GM19240 (cell line): ENCODE measurements at regions not wholly inside any gene's neighbourhood (a gene's known extent, or its start where the extent isn't known, plus 50 kb on each side); places are given as distances from the start of the nearest gene placed in this dataset.

Experiments
- DNase-seq: peaks from one replicate; pipeline ENCODE4 v3.0.0; 2011; ENCODE audit warnings: low spot score; ENCODE audit not compliant: insufficient read length

DNA sequence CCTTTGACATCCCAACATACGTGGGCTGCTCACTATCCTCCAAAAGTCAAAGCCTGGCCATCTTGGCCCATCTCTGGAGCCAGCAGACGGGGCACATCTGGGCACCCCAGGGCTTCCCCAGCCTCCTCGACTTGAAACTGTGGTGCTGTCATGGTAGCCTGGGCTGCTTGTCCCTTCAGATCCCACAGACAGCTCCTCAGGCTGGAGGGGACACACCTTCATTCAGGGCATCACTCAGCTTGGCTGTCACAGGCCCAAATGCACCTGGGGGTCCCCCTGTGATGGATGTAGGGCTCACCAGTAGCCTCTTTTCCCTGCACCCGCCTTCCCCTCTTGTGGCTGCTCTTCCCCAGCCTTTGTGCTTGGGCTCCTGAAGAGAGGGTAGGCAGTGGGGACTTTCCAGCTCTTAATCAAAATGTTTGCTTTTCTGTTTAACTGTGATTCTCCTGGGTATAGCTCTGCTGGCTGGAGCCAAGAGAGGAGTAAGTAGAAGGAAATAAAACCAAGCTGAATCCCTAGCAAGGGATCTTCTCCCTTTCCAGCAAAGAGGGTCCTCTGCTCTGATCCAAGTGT lies 92.3 kb downstream of the GYPC start:
- DNase-seq, result no peak

DNA sequence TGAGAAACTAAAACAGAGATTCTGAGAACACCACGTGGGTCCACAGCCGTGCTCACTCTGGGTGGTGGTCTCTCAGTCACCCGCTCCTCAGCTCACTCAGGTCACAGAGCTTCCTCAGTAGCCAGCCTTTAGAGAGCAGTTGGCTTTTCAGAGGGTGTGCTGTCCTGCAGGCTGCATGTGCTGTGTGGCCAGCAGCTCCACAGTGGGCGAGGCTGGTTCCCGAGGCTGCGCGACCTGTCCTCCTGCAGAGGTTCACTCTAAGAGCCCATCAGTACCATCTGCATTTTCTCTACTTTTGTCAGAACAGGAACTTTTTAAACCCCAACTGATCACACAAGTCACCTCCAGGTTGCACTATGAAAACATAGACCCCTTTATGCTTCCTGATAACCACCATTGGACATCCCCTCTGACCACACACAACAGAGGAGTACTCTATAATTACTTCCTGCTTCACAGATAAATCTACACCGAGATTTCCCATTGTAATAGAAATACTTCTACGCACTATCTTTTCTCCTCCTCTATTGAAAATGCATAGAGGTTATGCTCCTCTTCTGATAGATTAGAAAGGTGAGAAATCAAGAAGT lies 93.1 kb downstream of the GYPC start:
- DNase-seq, result no peak

DNA sequence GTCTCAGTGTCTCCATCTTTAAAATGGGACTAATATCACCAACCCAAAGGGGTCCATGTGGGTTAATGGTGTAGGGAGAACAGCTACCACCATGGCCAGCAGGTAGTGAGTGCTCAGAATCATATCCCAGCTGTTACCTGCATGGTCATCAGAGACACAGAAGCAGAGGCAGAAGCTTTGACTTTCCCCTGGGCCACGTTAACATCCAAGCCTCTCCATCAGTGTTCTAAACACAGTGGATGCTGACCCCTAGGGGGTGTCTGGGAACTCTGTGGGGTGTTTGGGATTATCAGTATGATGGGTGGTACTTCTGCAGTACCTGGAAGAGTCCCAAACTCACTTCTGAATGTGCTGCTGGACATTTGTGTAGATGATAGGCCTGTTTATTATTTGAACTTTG lies 93.6 kb downstream of the GYPC start:
- no peak for DNase-seq

DNA sequence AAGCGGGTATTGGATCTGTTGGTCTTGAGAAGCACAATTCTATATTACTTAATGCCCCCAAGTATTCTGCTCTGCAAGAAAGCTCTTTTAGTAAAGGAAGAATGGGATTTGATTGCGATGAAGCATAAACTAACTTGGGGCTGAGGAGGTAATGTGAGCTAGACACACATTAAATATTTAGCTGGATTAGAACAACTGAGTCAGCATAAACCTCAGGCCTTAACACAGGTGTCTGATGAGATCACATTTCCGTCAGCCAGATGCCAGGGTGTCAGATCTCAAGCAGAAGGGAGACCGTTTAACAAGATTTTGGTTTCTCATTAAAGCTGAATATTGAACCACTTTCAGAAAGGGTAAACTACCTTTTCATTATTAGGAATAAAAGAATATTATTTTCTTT lies 94.5 kb downstream of the GYPC start:
- DNase-seq, result no peak

GRCh38 chr2:126751477-126751876 lies 95.5 kb downstream of the GYPC start:
- DNase-seq, result no peak

- DNase-seq, result no peak
These were observed 96.9 kb downstream of the GYPC start for GRCh38 chr2:126752876-126753275.

DNA sequence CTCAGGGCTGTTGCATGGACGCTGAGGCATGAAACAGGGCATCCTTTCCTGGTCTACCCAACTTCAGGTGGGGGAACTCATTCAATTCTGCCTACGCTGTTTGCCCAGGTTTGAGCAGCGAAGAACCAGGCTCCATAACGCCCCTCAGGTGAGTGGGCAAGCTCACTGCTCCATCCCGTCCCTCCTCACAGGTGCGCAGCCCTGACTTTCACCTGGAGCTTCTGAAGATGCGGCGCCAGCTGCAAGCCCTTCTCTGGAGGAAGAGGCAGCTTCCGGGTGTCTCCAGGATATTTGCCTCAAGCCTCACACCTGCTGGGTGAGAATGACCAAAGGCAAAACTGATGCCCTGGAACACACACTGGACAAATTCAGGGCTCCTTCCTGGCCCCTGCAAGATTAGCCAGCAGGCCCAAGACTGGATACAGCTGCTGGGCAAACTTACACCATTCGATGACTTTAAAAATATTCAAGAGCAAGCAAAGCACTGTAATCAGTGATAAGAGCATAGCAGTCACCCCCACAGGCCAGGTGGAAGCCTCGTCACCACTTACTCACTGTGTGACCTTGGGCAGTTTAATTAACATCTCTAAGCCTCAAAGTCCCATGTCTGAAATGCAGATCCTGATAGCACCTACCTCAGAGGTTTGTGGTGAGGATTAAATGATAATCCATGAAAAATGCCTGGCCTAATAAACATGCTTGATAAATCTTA lies 97.7 kb downstream of the GYPC start:
- no peak for DNase-seq

- no peak for DNase-seq
These were observed 98.5 kb downstream of the GYPC start for GRCh38 chr2:126754240-126755004.

DNA sequence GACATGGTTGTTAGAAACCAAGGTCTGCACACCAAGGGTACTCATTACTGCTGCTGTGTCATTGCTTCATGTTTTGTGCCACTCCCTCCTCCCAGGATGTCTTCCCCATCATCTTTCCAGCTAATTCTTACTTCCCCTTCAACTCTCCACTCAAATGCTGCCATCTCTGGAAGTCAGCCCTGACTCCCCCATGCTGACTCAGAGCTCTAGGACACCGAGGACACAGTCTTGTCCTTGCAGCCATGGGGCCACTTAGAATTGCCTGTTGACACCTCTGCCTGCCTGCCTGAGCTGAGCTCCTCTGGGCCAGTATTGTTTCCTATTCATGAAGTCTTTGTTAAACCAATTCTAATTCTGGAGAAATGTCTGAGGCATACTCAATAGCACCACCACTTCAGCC lies 100.2 kb downstream of the GYPC start:
- DNase-seq, result no peak

DNA sequence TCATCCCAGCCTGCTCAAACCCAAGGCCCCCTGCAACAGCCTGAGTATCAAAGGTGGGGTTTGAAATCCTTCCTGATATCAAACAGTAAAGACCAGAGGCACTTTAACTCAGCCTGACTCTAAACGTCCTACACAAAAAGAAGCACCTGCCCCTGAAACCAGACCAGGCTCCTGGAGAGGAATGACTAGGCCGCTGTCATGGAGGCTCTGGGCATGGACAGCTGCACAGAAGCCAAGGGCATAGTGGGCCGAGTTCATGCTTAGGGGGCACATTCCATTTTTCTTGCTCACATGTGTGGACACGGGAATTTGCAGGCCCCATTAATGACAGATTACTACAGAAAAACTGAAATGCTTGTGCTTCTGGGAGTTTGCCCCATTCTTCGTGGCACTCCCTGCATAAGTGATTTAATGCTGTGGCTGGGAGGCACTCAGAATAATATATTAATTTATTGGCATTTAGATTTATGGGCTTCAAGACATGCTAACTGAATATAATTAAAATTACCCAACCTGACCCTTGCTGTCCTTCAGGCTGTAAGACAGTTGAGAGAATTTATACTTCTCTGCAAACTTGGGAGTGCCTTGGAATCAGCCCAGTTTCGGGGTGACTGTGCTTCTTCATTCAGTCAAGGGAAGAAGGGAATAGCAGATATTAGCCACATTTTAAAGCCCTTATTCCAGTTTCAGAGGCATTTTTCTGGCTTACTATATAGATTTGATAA lies 105.5 kb downstream of the GYPC start:
- DNase-seq, result no peak

DNA sequence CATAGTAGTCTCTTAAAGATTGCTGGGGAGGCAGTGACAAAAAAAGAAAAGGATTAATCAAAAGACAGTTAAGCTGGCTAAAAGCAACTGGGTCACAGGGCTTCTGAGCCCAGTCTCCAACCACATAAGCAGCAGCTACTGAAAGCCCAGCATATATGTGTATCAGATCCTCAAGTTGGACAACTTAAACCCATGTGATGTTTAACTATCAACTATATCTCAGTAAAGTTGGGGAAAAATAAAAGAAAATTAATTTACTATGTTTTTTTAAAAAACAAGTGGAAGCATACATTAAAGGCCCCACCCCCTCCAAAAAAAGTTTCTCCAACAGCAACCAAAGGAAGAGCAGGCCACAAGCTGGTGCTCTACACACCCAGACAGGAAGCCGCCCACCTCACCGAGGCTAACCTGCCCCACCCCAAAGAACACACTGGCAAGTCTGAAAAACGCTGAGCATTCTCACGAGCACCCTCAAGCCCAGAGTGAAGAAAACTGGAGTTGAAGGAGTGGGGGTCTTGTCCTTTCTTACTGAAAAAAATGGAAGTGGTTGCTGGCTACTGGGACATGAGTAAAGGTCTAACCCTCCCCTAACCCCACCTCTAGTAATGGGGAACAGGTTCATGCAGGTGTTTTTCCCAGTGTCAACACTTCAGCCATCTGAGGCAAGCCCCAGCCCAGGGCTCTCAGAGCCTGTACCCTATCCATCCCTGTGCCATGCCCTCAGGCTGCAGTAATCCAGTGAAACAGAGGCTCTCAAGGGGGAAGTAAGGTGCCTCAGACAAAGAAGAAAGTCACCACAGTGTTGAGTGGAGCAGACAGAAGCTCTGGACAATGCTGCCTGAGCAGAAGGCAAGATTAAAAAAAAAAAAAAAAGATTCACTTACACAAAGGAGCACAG lies 106.3 kb downstream of the GYPC start:
- DNase-seq, result no peak

DNA sequence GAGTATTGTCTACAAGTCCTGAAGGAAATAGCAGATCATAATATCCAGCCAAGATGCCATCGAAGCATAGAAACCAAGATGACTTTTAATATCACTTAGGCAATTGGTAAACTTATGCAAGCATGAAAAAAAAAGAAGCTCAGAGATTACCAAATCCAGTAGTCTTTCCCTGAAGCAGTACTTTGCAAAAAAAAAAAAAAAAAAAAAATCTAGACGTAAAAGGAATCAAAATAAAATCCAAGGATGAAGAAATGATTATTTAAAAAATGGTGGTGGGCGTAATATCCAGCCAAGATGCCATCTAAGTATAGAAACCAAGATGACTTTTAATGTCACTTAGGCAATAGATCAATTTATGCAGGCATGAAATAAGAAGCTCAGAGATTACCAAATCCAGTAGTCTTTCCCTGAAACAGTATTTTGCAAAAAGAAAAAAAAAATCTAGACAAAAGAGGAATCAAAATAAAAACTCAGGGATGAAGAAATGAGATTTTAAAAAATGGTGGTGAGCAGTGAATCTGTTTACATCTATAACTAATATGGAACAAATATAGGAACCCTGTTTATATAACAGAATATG lies 108.8 kb downstream of the GYPC start:
- DNase-seq, result no peak

GRCh38 chr2:126765395-126765794 lies 109.4 kb downstream of the GYPC start:
- no peak for DNase-seq

DNA sequence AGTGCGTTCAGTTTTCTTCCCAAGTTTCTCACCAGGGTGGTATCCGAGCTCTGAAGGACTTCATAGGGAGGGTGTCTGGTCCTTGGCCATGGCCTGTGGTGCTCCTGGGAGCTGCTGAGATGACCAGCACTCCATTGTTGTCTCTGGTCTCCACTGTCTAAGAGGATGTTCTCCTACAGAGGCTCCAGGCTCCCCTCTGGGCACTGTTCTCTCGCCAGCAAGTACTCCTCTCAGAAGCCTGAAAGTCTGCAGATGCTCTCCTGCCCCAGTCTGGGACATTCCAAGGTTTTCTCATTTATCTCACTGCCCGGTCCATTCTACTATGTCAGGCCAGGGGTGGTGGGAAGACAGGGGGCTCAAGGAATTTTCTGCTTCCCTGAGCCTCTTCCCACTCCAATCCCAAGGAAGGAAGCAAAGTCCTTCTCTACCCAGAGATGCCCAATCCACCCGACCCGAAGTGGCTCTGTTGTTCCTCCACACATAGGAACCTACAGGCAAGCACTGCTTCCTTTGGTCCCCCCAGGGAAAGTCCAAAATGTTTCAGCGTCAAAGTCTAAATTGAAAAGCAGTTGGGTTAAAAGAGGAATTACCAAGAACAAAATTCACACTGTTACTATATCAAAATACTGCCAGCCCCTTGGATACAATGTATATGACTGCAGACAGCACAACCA lies 110.5 kb downstream of the GYPC start:
- no peak for DNase-seq

- DNase-seq, result no peak
These were observed 111.0 kb downstream of the GYPC start for GRCh38 chr2:126766969-126767296.

GRCh38 chr2:126769118-126769517 lies 113.2 kb downstream of the GYPC start:
- DNase-seq, result no peak

DNA sequence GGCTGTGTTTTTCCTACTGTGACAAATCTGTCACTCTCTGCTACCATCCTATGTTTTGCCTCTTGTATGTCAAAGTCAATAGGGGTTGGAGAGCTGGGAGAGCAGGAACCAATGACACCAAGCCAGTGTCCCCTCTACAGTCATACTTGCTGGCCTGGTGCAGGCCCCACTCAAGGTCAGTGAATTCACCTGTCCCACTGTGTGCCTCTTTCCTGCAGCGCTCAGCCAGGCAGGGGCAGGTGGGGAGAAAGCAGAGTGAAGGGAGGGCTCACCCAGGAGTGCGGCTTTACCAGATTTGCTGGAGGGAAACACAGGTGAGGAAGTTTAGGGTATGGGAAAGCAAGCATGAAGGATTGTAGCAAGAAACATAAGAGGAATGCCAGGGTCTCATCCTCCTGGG lies 114.5 kb downstream of the GYPC start:
- DNase-seq, result no peak

- DNase-seq, result no peak
These were observed 115.1 kb downstream of the GYPC start for GRCh38 chr2:126771094-126771493.

DNA sequence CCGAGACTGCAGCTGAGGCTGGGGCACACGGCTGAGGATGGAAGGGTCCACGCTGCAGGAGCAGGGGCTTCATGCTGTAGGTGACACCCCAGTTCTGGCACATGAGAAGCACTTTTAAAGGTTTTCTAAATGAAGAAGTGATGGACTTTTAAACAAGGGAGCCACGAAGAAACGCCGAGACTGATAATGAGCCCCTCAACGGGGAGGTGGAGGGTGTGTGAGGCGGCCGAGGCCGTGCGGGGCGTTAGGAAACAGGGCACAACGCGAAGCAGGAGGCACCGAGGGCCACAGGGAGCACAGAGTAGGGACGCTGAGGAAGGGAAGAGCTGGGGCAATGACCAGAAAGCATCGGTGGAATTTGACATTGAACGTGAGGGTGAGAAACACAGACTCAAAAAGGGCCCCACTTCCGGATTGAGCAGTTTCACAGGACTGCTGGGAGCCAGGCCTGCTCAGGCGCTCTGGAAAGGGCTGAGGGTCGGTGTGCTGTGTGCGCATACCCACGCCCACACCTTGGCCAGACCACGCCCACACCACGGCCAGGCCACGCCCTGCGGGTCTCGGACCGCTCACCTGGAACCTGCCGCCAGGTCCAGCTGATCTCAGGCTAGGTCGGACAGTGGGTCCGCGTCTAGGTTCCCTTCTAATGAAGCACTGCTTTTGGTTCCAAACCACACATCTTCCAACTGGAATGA lies 115.7 kb downstream of the GYPC start:
- DNase-seq, result no peak
